Karpas-422 (cell line): ENCODE measurements at regions not wholly inside any gene's neighbourhood (a gene's known extent, or its start where the extent isn't known, plus 50 kb on each side); places are given as distances from the start of the nearest gene placed in this dataset.
"Not testable (repeated sequence)": the region's sequence is repeated elsewhere in the genome, so short reads cannot be mapped to it uniquely, and the experiment has no call there.

Experiments
- DNase-seq: peaks from one replicate; pipeline ENCODE4 v3.0.0-alpha.2; 2015
- H2AFZ ChIP-seq: fragments of 200-600 bp; sonication (generic); 2 replicates; pipeline ENCODE4 v1.6.1; 2014; ENCODE audit warnings: antibody characterized with exemption, low read length, mixed read lengths
- H3K27ac ChIP-seq: fragments of 200-600 bp; sonication (generic); 2 replicates; pipeline ENCODE4 v1.5.1; 2014; ENCODE audit warnings: mild to moderate bottlenecking, low read length, moderate library complexity
- H3K27me3 ChIP-seq: fragments of 200-600 bp; sonication (generic); 2 replicates; pipeline ENCODE4 v1.6.1; 2014; ENCODE audit warnings: low read length, mixed read lengths
- H3K36me3 ChIP-seq: fragments of 200-600 bp; sonication (generic); 2 replicates; pipeline ENCODE4 v1.6.1; 2014; ENCODE audit warnings: low read length, mixed read lengths; ENCODE audit not compliant: insufficient read depth
- H3K4me1 ChIP-seq: fragments of 200-600 bp; sonication (generic); 2 replicates; pipeline ENCODE4 v1.6.1; 2014; ENCODE audit warnings: mild to moderate bottlenecking, low read length, mixed read lengths
- H3K4me2 ChIP-seq: fragments of 200-600 bp; sonication (generic); 2 replicates; pipeline ENCODE4 v1.6.1; 2014; ENCODE audit warnings: low read length, low read depth, mild to moderate bottlenecking; ENCODE audit not compliant: poor library complexity, severe bottlenecking
- H3K4me3 ChIP-seq: fragments of 200-600 bp; sonication (generic); 2 replicates; pipeline ENCODE4 v1.5.1; 2014; ENCODE audit warnings: mild to moderate bottlenecking, antibody characterized with exemption, low read length, mixed read lengths
- H3K79me2 ChIP-seq: fragments of 200-600 bp; sonication (generic); 2 replicates; pipeline ENCODE4 v1.6.1; 2014; ENCODE audit warnings: mild to moderate bottlenecking, low read length, mixed read lengths
- H3K9ac ChIP-seq: fragments of 200-600 bp; sonication (generic); 2 replicates; pipeline ENCODE4 v1.6.0; 2014; ENCODE audit warnings: low read length
- H3K9me2 ChIP-seq: fragments of 200-600 bp; sonication (generic), shearing (Covaris generic); replicated peaks from 2 replicates; pipeline ENCODE4 v1.6.0; 2014; ENCODE audit warnings: mild to moderate bottlenecking, low read length, moderate library complexity; ENCODE audit not compliant: insufficient read depth
- H3K9me3 ChIP-seq: fragments of 300-700, 200-600 bp; sonication (generic); 2 replicates; pipeline ENCODE4 v1.6.1; 2014; ENCODE audit warnings: low read length, mixed read lengths
- H4K20me1 ChIP-seq: fragments of 200-600 bp; sonication (generic); 2 replicates; pipeline ENCODE4 v1.6.1; 2014; ENCODE audit warnings: mild to moderate bottlenecking, antibody characterized with exemption, low read length, low read depth; ENCODE audit not compliant: insufficient read depth

DNA sequence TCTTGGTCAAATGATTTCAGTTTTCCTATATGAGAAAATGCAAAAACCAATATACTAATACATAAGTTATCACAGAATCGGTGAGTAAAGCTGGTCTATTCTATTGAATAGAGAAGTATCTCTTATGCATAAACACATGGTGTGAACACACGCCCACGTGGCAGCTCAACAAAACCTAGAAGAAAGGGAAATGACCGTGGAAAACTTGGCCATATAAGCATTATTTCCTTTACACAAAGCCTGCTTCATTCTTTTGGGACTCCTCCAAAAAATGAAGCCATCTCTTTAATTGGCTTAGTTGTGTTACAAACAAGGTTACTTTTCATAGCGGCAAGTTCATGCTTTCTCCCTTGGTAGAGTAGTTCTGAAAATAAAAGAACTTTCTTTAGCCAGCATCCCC, 183.2 kb downstream of the TMEM161B start:
- no peaks in the 10 kb centered on the region for H3K9me2 ChIP-seq
- no peak overlapping the region for H3K9ac ChIP-seq
- no peaks in the 10 kb centered on the region for H3K79me2 ChIP-seq
- H3K27ac ChIP-seq, result no peak overlapping the region
- DNase-seq, result no peak
- H3K9me3 ChIP-seq, result no peaks in the 10 kb centered on the region
- H3K36me3 ChIP-seq, result no peaks in the 10 kb centered on the region
- H3K27me3 ChIP-seq, result no peaks in the 10 kb centered on the region
- no peak overlapping the region for H3K4me3 ChIP-seq
- H4K20me1 ChIP-seq, result no peaks in the 10 kb centered on the region
- H3K4me2 ChIP-seq, result no peak overlapping the region
- no peak overlapping the region for H2AFZ ChIP-seq
- H3K4me1 ChIP-seq, result no peaks in the 10 kb centered on the region

DNA sequence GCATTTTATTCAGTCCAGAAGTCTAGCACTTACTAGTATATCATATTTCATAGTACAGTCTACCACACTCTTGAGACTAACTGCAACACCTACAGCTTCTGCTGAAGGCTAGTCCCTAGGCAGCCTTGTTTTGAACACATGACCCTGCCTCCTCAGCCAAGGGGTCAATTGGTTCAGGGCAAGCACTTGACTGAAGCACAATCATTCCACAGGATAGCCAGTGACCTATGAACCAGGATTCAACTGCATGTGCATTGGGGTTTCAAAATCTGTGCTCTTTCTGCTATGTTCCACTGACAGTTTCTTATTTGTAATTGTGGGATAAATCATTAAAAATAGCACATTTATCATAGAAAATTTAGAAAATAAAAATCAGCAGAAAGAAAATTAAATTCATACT, 186.8 kb downstream of the TMEM161B start:
- Histone ChIP-seq H3K4me1 (no peaks in the 10 kb centered on the region), H2AFZ (no peak overlapping the region), H3K27ac (no peak overlapping the region), H4K20me1 (no peaks in the 10 kb centered on the region), H3K9ac (no peak overlapping the region), H3K9me2 (no peaks in the 10 kb centered on the region), H3K4me2 (no peak overlapping the region), H3K36me3 (no peaks in the 10 kb centered on the region), H3K9me3 (no peaks in the 10 kb centered on the region), H3K79me2 (no peaks in the 10 kb centered on the region), H3K4me3 (no peak overlapping the region), H3K27me3 (no peaks in the 10 kb centered on the region)
- no peak for DNase-seq

DNA sequence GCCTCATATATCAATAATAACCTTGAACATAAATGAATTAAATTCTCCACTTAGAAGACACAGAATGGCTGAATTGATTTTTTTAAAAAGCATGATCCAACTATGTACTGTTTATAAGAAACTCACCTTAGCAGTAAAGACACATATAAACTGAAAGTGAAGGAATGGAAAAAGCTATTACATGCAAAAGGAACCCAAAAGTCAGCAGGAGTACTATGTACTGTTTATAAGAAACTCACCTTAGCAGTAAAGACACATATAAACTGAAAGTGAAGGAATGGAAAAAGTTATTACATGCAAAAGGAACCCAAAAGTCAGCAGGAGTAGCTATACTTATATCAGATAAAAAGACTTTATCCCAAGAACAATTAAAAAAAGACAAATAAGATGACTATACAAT, 204.8 kb downstream of the TMEM161B start:
- Histone ChIP-seq H3K27ac (no peak overlapping the region), H3K9me2 (no peaks in the 10 kb centered on the region), H4K20me1 (no peaks in the 10 kb centered on the region), H3K9ac (no peak overlapping the region), H3K27me3 (no peaks in the 10 kb centered on the region), H2AFZ (no peak overlapping the region), H3K4me3 (no peak overlapping the region), H3K4me2 (no peak overlapping the region), H3K9me3 (no peaks in the 10 kb centered on the region), H3K36me3 (no peaks in the 10 kb centered on the region), H3K4me1 (peaks cover 8% of the 10 kb centered on the region), H3K79me2 (no peaks in the 10 kb centered on the region)
- no peak for DNase-seq

DNA sequence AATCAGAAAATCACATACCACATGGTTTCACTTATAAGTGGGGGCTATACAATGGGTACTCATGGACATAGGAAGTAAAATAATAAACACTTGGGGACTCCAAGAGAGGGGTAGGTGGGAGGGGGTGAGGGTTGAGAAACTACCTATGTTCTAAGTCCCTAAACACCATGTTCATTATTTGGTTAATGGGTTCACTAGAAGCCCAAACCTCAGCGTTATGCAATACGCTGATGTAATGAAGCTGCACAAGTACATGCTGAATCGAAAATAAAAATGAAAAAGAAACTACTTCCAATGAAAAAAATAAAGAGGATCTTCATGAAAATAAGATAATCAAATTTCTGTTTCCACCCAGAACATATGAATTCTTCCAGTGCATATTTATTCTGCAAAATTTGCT, 208.5 kb downstream of the TMEM161B start:
- no peak for DNase-seq
- no peaks in the 10 kb centered on the region for H4K20me1 ChIP-seq
- no peaks in the 10 kb centered on the region for H3K79me2 ChIP-seq
- no peak overlapping the region for H2AFZ ChIP-seq
- H3K4me3 ChIP-seq, result no peak overlapping the region
- H3K27ac ChIP-seq, result no peak overlapping the region
- H3K4me1 ChIP-seq, result no peaks in the 10 kb centered on the region
- H3K4me2 ChIP-seq, result no peak overlapping the region
- no peaks in the 10 kb centered on the region for H3K9me3 ChIP-seq
- no peaks in the 10 kb centered on the region for H3K27me3 ChIP-seq
- H3K36me3 ChIP-seq, result no peaks in the 10 kb centered on the region
- no peaks in the 10 kb centered on the region for H3K9me2 ChIP-seq
- no peak overlapping the region for H3K9ac ChIP-seq

DNA sequence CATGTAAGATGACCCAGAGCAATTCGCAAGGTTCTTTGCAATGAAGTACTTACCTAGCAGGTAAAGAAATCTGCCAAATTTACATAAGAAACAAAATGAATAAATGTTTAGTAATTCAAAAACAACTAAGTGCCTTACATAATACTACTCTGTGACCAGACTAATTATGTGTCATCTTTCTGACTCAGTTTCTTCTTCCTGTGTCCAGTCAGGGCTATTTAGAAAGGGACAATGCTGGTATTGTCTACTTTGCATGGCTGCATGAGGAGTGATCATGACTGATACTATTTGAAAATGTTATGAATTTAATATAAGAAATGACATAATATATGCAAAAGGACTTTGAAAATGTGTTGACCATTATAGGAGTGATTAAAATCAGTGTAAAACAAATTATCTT, 210.0 kb downstream of the TMEM161B start:
- H2AFZ ChIP-seq, result no peak overlapping the region
- H3K9me3 ChIP-seq, result no peaks in the 10 kb centered on the region
- no peak overlapping the region for H3K9ac ChIP-seq
- no peaks in the 10 kb centered on the region for H3K4me1 ChIP-seq
- no peaks in the 10 kb centered on the region for H3K36me3 ChIP-seq
- DNase-seq, result no peak
- H3K79me2 ChIP-seq, result no peaks in the 10 kb centered on the region
- H3K4me2 ChIP-seq, result no peak overlapping the region
- no peaks in the 10 kb centered on the region for H3K9me2 ChIP-seq
- no peak overlapping the region for H3K27ac ChIP-seq
- no peaks in the 10 kb centered on the region for H3K27me3 ChIP-seq
- H3K4me3 ChIP-seq, result no peak overlapping the region
- no peaks in the 10 kb centered on the region for H4K20me1 ChIP-seq

DNA sequence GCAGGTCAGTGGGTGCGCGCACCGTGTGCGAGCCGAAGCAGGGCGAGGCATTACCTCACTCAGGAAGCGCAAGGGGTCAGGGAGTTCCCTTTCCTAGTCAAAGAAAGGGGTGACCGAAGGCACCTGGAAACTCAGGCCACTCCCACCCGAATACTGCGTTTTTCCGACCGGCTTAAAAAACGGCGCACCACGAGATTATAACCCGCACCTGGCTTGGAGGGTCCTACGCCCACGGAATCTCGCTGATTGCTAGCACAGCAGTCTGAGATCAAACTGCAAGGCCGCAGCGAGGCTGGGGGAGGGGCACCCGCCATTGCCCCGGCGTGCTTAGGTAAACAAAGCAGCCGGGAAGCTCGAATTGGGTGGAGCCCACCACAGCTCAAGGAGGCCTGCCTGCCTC, 216.2 kb downstream of the TMEM161B start:
- H3K4me2 ChIP-seq, H3K9ac ChIP-seq, H3K27ac ChIP-seq, H3K27me3 ChIP-seq, H3K9me2 ChIP-seq, H2AFZ ChIP-seq, H3K4me3 ChIP-seq, DNase-seq, H3K9me3 ChIP-seq, H3K79me2 ChIP-seq, H3K4me1 ChIP-seq, H4K20me1 ChIP-seq, H3K36me3 ChIP-seq: not testable (repeated sequence)

DNA sequence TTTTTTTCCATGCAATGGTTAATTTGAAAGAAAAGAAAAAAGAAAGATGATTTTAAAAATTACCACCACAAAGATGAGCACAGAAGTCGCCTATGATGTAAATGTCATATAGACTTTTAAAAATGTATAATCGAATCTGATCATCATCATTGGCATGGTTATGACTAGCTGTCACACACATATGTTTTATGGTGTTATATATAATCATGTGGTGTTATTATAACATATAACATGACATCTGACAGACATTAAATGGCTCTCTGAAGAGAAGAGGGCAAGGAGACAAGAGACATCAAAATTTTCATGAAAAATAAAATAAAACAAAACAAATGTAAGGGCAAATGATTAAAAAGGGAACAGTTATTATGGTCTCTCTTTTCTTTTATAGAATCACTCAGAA, 217.5 kb downstream of the TMEM161B start:
- Histone ChIP-seq H2AFZ (no peak overlapping the region), H4K20me1 (no peaks in the 10 kb centered on the region), H3K9me2 (no peaks in the 10 kb centered on the region), H3K79me2 (no peaks in the 10 kb centered on the region), H3K4me1 (no peaks in the 10 kb centered on the region), H3K27me3 (no peaks in the 10 kb centered on the region), H3K9ac (no peak overlapping the region), H3K4me2 (no peak overlapping the region), H3K27ac (no peak overlapping the region), H3K36me3 (no peaks in the 10 kb centered on the region), H3K9me3 (no peaks in the 10 kb centered on the region), H3K4me3 (no peak overlapping the region)
- DNase-seq, result no peak

DNA sequence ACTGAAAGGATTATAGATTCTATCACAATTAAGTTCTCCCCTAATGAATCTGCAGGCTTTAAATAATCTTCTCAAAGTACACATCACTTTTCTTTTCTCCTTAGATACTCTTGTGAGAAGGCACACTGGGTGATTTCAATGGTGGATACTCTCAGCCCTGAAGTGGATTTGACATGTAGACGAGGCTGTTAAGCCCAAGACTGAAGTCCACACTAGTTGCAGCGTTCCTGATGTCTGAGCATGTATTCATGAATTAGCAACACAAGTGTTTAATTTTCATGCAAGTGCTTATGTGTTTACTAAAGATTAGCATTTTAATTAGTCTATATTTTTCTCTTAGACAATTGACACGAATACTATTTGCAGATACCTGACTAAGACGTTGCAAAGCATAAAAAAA, 218.9 kb downstream of the TMEM161B start:
- Histone ChIP-seq H3K36me3 (no peaks in the 10 kb centered on the region), H3K9me3 (no peaks in the 10 kb centered on the region), H3K9me2 (no peaks in the 10 kb centered on the region)

DNA sequence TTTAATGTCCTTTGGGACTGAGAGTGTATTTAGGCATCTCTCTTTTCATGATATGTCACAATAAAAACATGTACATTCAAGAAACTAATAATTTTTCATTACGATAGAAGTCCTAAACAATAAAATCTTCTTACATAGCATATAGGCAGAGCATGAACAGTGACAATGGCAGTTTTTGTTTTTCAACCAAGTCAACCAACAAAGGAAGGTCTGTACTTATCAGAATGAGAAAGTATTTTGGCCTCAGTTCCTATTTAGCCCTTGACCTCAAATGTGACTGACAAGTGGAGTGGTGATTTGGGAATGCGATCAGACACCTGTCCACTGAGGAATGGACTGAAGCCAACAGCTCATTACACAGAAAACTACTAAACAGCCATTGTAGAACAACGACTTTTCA, 219.5 kb downstream of the TMEM161B start:
- Histone ChIP-seq H4K20me1 (no peaks in the 10 kb centered on the region), H3K27ac (no peak overlapping the region), H3K4me3 (no peak overlapping the region), H3K4me1 (no peaks in the 10 kb centered on the region), H3K9me2 (no peaks in the 10 kb centered on the region), H3K36me3 (no peaks in the 10 kb centered on the region), H3K4me2 (no peak overlapping the region), H3K79me2 (no peaks in the 10 kb centered on the region), H2AFZ (no peak overlapping the region), H3K9me3 (no peaks in the 10 kb centered on the region), H3K27me3 (no peaks in the 10 kb centered on the region), H3K9ac (no peak overlapping the region)
- DNase-seq, result no peak

More for the DNA sequence above, 218.9 kb downstream of the TMEM161B start:
- H3K4me2 ChIP-seq, result no peak overlapping the region
- no peaks in the 10 kb centered on the region for H4K20me1 ChIP-seq
- H3K4me1 ChIP-seq, result no peaks in the 10 kb centered on the region
- no peak overlapping the region for H2AFZ ChIP-seq
- no peak for DNase-seq
- no peak overlapping the region for H3K27ac ChIP-seq
- H3K4me3 ChIP-seq, result no peak overlapping the region
- no peaks in the 10 kb centered on the region for H3K27me3 ChIP-seq
- no peaks in the 10 kb centered on the region for H3K79me2 ChIP-seq
- H3K9ac ChIP-seq, result no peak overlapping the region
